H1 (cell line): ENCODE measurements at regions not wholly inside any gene's neighbourhood (a gene's known extent, or its start where the extent isn't known, plus 50 kb on each side); places are given as distances from the start of the nearest gene placed in this dataset.

Experiments used
- CTCF ChIA-PET: fragments of 300-600 bp; sonication (Branson Sonifier 250); formaldehyde crosslinking; loops from one replicate; lab custom pipeline; 2021; ENCODE audit not compliant: partially characterized antibody; lab: Charles Lee
- POLR2A ChIA-PET: fragments of 300-600 bp; sonication (Branson Sonifier 250); formaldehyde crosslinking; loops from one replicate; lab custom pipeline; 2021; ENCODE audit warnings: inconsistent platforms; ENCODE audit not compliant: partially characterized antibody; lab: Charles Lee
- DNase-seq, 2 experiments: peaks; one replicate each; pipeline versions ENCODE4 v3.0.0 to v3.0.0-alpha.2; 2010 to 2022; ENCODE audit warnings: low spot score in 2 of 2, low read depth in 1 of 2, mixed read lengths in 1 of 2
- FAIRE-seq: peaks from 2 replicates; lab custom pipeline; 2011; peaks lifted over from hg19 to GRCh38; lab: Jason Lieb, UNC
- H2AFZ ChIP-seq: 2 replicates; pipeline ENCODE4 v1.8.1; 2012; ENCODE audit warnings: low read length, inconsistent platforms
- H2AK5ac ChIP-seq: 2 replicates; pipeline ENCODE4 v1.6.1; 2013; ENCODE audit warnings: low read depth, low read length
- H2BK120ac ChIP-seq: replicated peaks from 2 replicates; pipeline ENCODE3; 2013; ENCODE audit warnings: low read depth, low read length, inconsistent platforms
- H2BK12ac ChIP-seq: 2 replicates; pipeline ENCODE4 v1.6.1; 2013; ENCODE audit warnings: low read depth, low read length
- H2BK15ac ChIP-seq: 2 replicates; pipeline ENCODE4 v1.6.1; 2013; ENCODE audit warnings: low read length
- H2BK20ac ChIP-seq: 2 replicates; pipeline ENCODE4 v1.6.1; 2013; ENCODE audit warnings: low read length
- H2BK5ac ChIP-seq: 2 replicates; pipeline ENCODE4 v1.6.1; 2013; ENCODE audit warnings: low read depth, low read length
- H3K14ac ChIP-seq: 2 replicates; pipeline ENCODE4 v1.6.1; 2013; ENCODE audit warnings: inconsistent platforms; ENCODE audit not compliant: insufficient read length
- H3K18ac ChIP-seq: 2 replicates; pipeline ENCODE4 v1.6.1; 2013; ENCODE audit warnings: low read length; ENCODE audit errors: extremely low read depth
- H3K23ac ChIP-seq: 2 replicates; pipeline ENCODE4 v1.6.1; 2013; ENCODE audit warnings: inconsistent platforms; ENCODE audit not compliant: insufficient read length
- H3K23me2 ChIP-seq: 2 replicates; pipeline ENCODE4 v1.6.1; 2013; ENCODE audit warnings: low read depth, low read length
- H3K27ac ChIP-seq: 2 replicates; pipeline ENCODE4 v1.6.1; 2011; ENCODE audit warnings: low read depth, low read length, inconsistent platforms
- H3K27me3 ChIP-seq, 4 experiments: replicated peaks in 1 of 4; 1 replicate in 1 of 4; 2 replicates in 3 of 4; pipeline versions ENCODE4 v1.6.1 to v1.8.1; 2011 to 2013; ENCODE audit warnings: low read length in 3 of 4, mild to moderate bottlenecking in 3 of 4, inconsistent platforms in 2 of 4, mixed read lengths in 2 of 4, moderate library complexity in 1 of 4; ENCODE audit not compliant: control insufficient read depth in 3 of 4, insufficient read depth in 3 of 4; ENCODE audit errors: extremely low read depth in 1 of 4
- H3K36me3 ChIP-seq, 4 experiments: 2 replicates each; pipeline versions ENCODE4 v1.6.1 to v1.8.1; 2011 to 2013; ENCODE audit warnings: mild to moderate bottlenecking in 4 of 4, low read length in 3 of 4, moderate library complexity in 2 of 4, control low read depth in 1 of 4, inconsistent platforms in 1 of 4; ENCODE audit not compliant: insufficient read depth in 4 of 4, control insufficient read depth in 2 of 4
- H3K4ac ChIP-seq: replicated peaks from 2 replicates; pipeline ENCODE3; 2013; ENCODE audit warnings: low read length, low read depth, mixed read lengths, inconsistent platforms; ENCODE audit not compliant: insufficient read length
- H3K4me1 ChIP-seq, 4 experiments: replicated peaks in 1 of 4; 1 replicate in 1 of 4; 2 replicates in 3 of 4; pipeline versions ENCODE4 v1.6.1 to v1.8.1; 2011 to 2013; ENCODE audit warnings: low read length in 3 of 4, inconsistent platforms in 2 of 4, mixed read lengths in 1 of 4; ENCODE audit not compliant: insufficient read depth in 4 of 4, control insufficient read depth in 3 of 4
- H3K4me2 ChIP-seq, 2 experiments: 2 replicates each; pipeline versions ENCODE4 v1.6.1 to v1.8.1; 2011 to 2013; ENCODE audit warnings: low read depth in 2 of 2, low read length in 2 of 2, control low read depth in 1 of 2, inconsistent platforms in 1 of 2, mild to moderate bottlenecking in 1 of 2; ENCODE audit not compliant: insufficient read depth in 1 of 2
- H3K4me3 ChIP-seq, 4 experiments: fragments of 200-600, 300-600 bp in 1 of 4; sonication (generic), shearing (Covaris generic), sonication (Bioruptor Twin) in 1 of 4; 2 replicates each; pipeline versions ENCODE4 v1.5.1 to v1.8.1; 2011 to 2016; ENCODE audit warnings: low read length in 4 of 4, low read depth in 3 of 4, control low read depth in 2 of 4, inconsistent platforms in 2 of 4, mild to moderate bottlenecking in 2 of 4, mixed read lengths in 1 of 4, moderate library complexity in 1 of 4; ENCODE audit not compliant: insufficient read depth in 2 of 4; ENCODE audit errors: extremely low read depth in 1 of 4
- H3K56ac ChIP-seq: replicated peaks from 2 replicates; pipeline ENCODE3; 2013; ENCODE audit warnings: low read depth, mild to moderate bottlenecking, mixed read lengths, low read length, inconsistent platforms; ENCODE audit not compliant: insufficient read length
- H3K79me1 ChIP-seq: 2 replicates; pipeline ENCODE4 v1.6.1; 2013; ENCODE audit warnings: low read depth, low read length, control low read depth
- H3K79me2 ChIP-seq, 2 experiments: 2 replicates each; pipeline versions ENCODE4 v1.6.1 to v1.8.1; 2012 to 2013; ENCODE audit warnings: low read length in 2 of 2, mild to moderate bottlenecking in 2 of 2, inconsistent platforms in 1 of 2; ENCODE audit not compliant: insufficient read depth in 2 of 2, control insufficient read depth in 1 of 2
- H3K9ac ChIP-seq, 4 experiments: replicated peaks in 1 of 4; 1 replicate in 1 of 4; 2 replicates in 3 of 4; pipeline versions ENCODE4 v1.6.1 to v1.8.1; 2011 to 2013; ENCODE audit warnings: low read depth in 3 of 4, low read length in 3 of 4, control low read depth in 2 of 4, mild to moderate bottlenecking in 2 of 4, moderate library complexity in 2 of 4, inconsistent platforms in 1 of 4; ENCODE audit errors: extremely low read depth in 1 of 4
- H3K9me3 ChIP-seq, 2 experiments: 2 replicates each; pipeline versions ENCODE4 v1.6.1 to v1.8.1; 2012 to 2013; ENCODE audit warnings: mild to moderate bottlenecking in 2 of 2, moderate library complexity in 2 of 2, control low read depth in 1 of 2, inconsistent platforms in 1 of 2, low read depth in 1 of 2, low read length in 1 of 2, mixed read lengths in 1 of 2; ENCODE audit not compliant: insufficient read depth in 2 of 2
- H4K20me1 ChIP-seq, 2 experiments: replicated peaks in 1 of 2; 2 replicates each; pipeline versions ENCODE3 to v1.8.1; 2011 to 2013; ENCODE audit warnings: inconsistent platforms in 2 of 2, low read length in 2 of 2, mild to moderate bottlenecking in 1 of 2; ENCODE audit not compliant: insufficient read depth in 2 of 2, control insufficient read depth in 1 of 2
- H4K5ac ChIP-seq: 2 replicates; pipeline ENCODE4 v1.6.1; 2013; ENCODE audit warnings: low read length, low read depth, mixed read lengths, inconsistent platforms; ENCODE audit not compliant: insufficient read length
- H4K8ac ChIP-seq: 2 replicates; pipeline ENCODE4 v1.8.0; 2013; ENCODE audit warnings: mild to moderate bottlenecking, moderate library complexity, low read length, inconsistent platforms; ENCODE audit not compliant: insufficient read depth; ENCODE audit errors: extremely low read depth
- H4K91ac ChIP-seq: replicated peaks from 2 replicates; pipeline ENCODE3; 2013; ENCODE audit warnings: low read length, mixed read lengths, inconsistent platforms; ENCODE audit not compliant: insufficient read length
- ATF3 ChIP-seq: IDR thresholded peaks from 2 replicates; pipeline ENCODE4 v1.6.1; 2011; ENCODE audit warnings: low read depth, mild to moderate bottlenecking, low read length; ENCODE audit not compliant: insufficient read depth
- CBX8 ChIP-seq: fragments of 300-800, 300-1000 bp; sonication (generic); IDR thresholded peaks from 2 replicates; pipeline ENCODE4 v1.7.1; 2016; ENCODE audit warnings: low read depth, low read length, borderline replicate concordance
- E2F6 ChIP-seq: IDR thresholded peaks from 2 replicates; pipeline ENCODE4 v1.6.1; 2012; ENCODE audit warnings: inconsistent platforms
- EGR1 ChIP-seq: IDR thresholded peaks from 2 replicates; pipeline ENCODE4 v1.6.1; 2011; ENCODE audit warnings: low read depth, low read length, borderline replicate concordance
- EZH2 ChIP-seq: fragments of 200-600 bp; sonication (generic); IDR thresholded peaks from 2 replicates; pipeline ENCODE4 v1.7.1; 2012; ENCODE audit warnings: low read depth, mild to moderate bottlenecking, moderate library complexity, low read length, inconsistent platforms; ENCODE audit not compliant: severe bottlenecking
- RAD21 ChIP-seq, 2 experiments: IDR thresholded peaks in 1 of 2; conservative IDR thresholded peaks in 1 of 2; 2 replicates each; pipeline ENCODE4 v1.6.1; 2011; ENCODE audit warnings: low read depth in 2 of 2, low read length in 2 of 2, improper control_type of control experiment in 1 of 2, inconsistent platforms in 1 of 2, mild to moderate bottlenecking in 1 of 2, moderate library complexity in 1 of 2
- SAP30 ChIP-seq: fragments of 300-600 bp; sonication (generic); IDR thresholded peaks from 2 replicates; pipeline ENCODE4 v1.7.1; 2012; ENCODE audit warnings: low read length, moderate library complexity, mild to moderate bottlenecking, inconsistent platforms; ENCODE audit not compliant: insufficient read depth, insufficient replicate concordance
- SP4 ChIP-seq: IDR thresholded peaks from 2 replicates; pipeline ENCODE4 v1.6.1; 2012; ENCODE audit warnings: low read length, inconsistent platforms
- TBP ChIP-seq: IDR thresholded peaks from 2 replicates; pipeline ENCODE4 v1.6.1; 2011; ENCODE audit warnings: low read depth, low read length, improper control_type of control experiment
- USF2 ChIP-seq: IDR thresholded peaks from 2 replicates; pipeline ENCODE4 v1.6.1; 2011; ENCODE audit warnings: low read length, improper control_type of control experiment
- WGBS, 2 experiments: shearing (Covaris generic) in 1 of 2; methylation state at CpG; one replicate each; pipeline versions ENCODE4 v1.1.6 to v1.1.7; 2013 to 2015; ENCODE audit warnings: low lambda C conversion rate in 2 of 2, mixed read lengths in 2 of 2, inconsistent platforms in 1 of 2, low coverage in 1 of 2, missing lambda C conversion rate in 1 of 2; ENCODE audit not compliant: insufficient replicate concordance in 2 of 2, insufficient coverage in 1 of 2, insufficient read length in 1 of 2; ENCODE audit errors: extremely low coverage in 1 of 2, missing lambda C conversion rate in 1 of 2; 5-methylcytosine and 5-hydroxymethylcytosine counted together

GRCh38 chr2:126802316-126802715 is 96.4 kb upstream of the TEX51 start:
- FAIRE-seq (no peak), DNase-seq (peak in 1 of 2 experiments; percentile 43)
- no peak overlapping the region for H3K56ac ChIP-seq
- no peaks in the 10 kb centered on the region for H3K9me3 ChIP-seq
- no peak overlapping the region for H4K91ac ChIP-seq
- no peak overlapping the region for H3K14ac ChIP-seq
- no peaks in the 10 kb centered on the region for H3K27me3 ChIP-seq
- no peaks in the 10 kb centered on the region for H3K79me1 ChIP-seq
- H3K18ac ChIP-seq = 0 out of 2 replicates have a peak overlapping the region, but pooled peaks have one; percentile 60
- peaks cover 0 to 5% (median 2%) of the 10 kb centered on the region in 4 experiments; a peak in 2 of 7 replicates for H3K4me1 ChIP-seq
- no peaks in the 10 kb centered on the region for H3K23me2 ChIP-seq
- no peak overlapping the region for H2AK5ac ChIP-seq
- H2BK20ac ChIP-seq = no peak overlapping the region
- H3K4me3 ChIP-seq = no peak overlapping the region
- no peaks in the 10 kb centered on the region for H3K79me2 ChIP-seq
- no peak overlapping the region for H2BK120ac ChIP-seq
- no peak overlapping the region for H4K8ac ChIP-seq
- H3K23ac ChIP-seq = no peak overlapping the region
- H3K36me3 ChIP-seq = no peaks in the 10 kb centered on the region
- H3K4me2 ChIP-seq = no peak overlapping the region
- no peaks in the 10 kb centered on the region for H4K20me1 ChIP-seq
- H4K5ac ChIP-seq = no peak overlapping the region
- 85% methylated on average over 6 of the region's 7 CpGs; no CpG with 5 or more reads in 1 of the 2 experiments for WGBS, 2 experiments
- TF ChIP-seq CBX8 (no peak), SAP30 (no peak), TBP (no peak), EGR1 (no peak), RAD21 (IDR thresholded peaks at IDR 0.05 in 1 of 2, conservative IDR thresholded peaks at IDR 0.05 in 1 of 2; ENCODE audit: low read depth in 2 of 2, low read length in 2 of 2) (no peak), USF2 (no peak), SP4 (no peak), E2F6 (no peak), ATF3 (no peak), EZH2 (no peak)
- H3K27ac ChIP-seq = no peak overlapping the region
- H2AFZ ChIP-seq = peak overlapping the region; percentile 63; the same call in 1 of the 2 replicates
- H3K9ac ChIP-seq = 0 out of 7 replicates have a peak overlapping the region, but pooled peaks of 1 of the 4 experiments have one; percentile 7
- ChIA-PET POLR2A (no interaction called here), CTCF (interaction anchor here (0.6 to 1.7 kb wide), 4 partner anchors 14 to 420 kb away, joined by 3 to 4 read pairs (median 4); no protein-coding TSS in a partner anchor)
- no peak overlapping the region for H2BK15ac ChIP-seq
- H3K4ac ChIP-seq = no peak overlapping the region
- H2BK5ac ChIP-seq = no peak overlapping the region
- no peak overlapping the region for H2BK12ac ChIP-seq
